HEK293T (cell line): ENCODE measurements at regions not wholly inside any gene's neighbourhood (a gene's known extent, or its start where the extent isn't known, plus 50 kb on each side); places are given as distances from the start of the nearest gene placed in this dataset.

Experiments used
- NFRKB ChIP-seq: fragments of 450-650 bp; IDR thresholded peaks from 2 replicates; pipeline ENCODE4 v1.6.1; 2016; ENCODE audit warnings: mild to moderate bottlenecking, moderate library complexity
- SP1 ChIP-seq: fragments of 450-650 bp; IDR thresholded peaks from 2 replicates; pipeline ENCODE4 v1.6.1; 2017
- SUZ12 ChIP-seq: fragments of 450-650 bp; IDR thresholded peaks from 2 replicates; pipeline ENCODE4 v1.6.1; 2016; ENCODE audit warnings: mild to moderate bottlenecking
- TARDBP ChIP-seq: fragments of 450-650 bp; IDR thresholded peaks from 2 replicates; pipeline ENCODE4 v1.6.1; 2016
- ZNF384 ChIP-seq: fragments of 450-650 bp; IDR thresholded peaks from 2 replicates; pipeline ENCODE4 v1.6.1; 2016

- TF ChIP-seq TARDBP = no peak
- TF ChIP-seq SUZ12 = no peak
- no peak for TF ChIP-seq NFRKB
- no peak for TF ChIP-seq SP1
- no peak for TF ChIP-seq ZNF384
Observed at GRCh38 chr1:234970401-234970730, 158.3 kb downstream of the TOMM20 start.
